ENCODE measurements at regions not wholly inside any gene's neighbourhood (a gene's known extent, or its start where the extent isn't known, plus 50 kb on each side); places are given as distances from the start of the nearest gene placed in this dataset.

- H3K36me3 ChIP-seq (replicated peaks in 1 of 2), result no peaks in the 10 kb centered on the region
- TF ChIP-seq POLR2A (IDR thresholded peaks at IDR 0.05) (no peak), CTCF (IDR thresholded peaks at IDR 0.05) (no peak)
- DNase-seq, result no peak
- H3K9me3 ChIP-seq (replicated peaks in 1 of 3), result no peaks in the 10 kb centered on the region
- intact Hi-C loops (cut with DNase I), result no loop called here
- no peak overlapping the region for H3K4me3 ChIP-seq
- WGBS, 4 donors, result 82 to 92% (median 84%) methylated on average over 3 of the region's 3 CpGs
- no peaks in the 10 kb centered on the region for H3K4me1 ChIP-seq (replicated peaks in 1 of 2)
- H3K27me3 ChIP-seq, result no peaks in the 10 kb centered on the region
- H3K27ac ChIP-seq, result no peak overlapping the region
Measured at GRCh38 chr9:108016446-108016845, 526.9 kb upstream of the KLF4 start.

GRCh38 chr9:108015690-108016089 is 526.1 kb upstream of the KLF4 start:
- no peak overlapping the region for H3K4me3 ChIP-seq
- H3K27ac ChIP-seq, result no peak overlapping the region
- 86 to 90% (median 89%) methylated on average over 5 of the region's 5 CpGs for WGBS, 4 donors

GRCh38 chr9:108014353-108014752 is 524.8 kb upstream of the KLF4 start:
- Histone ChIP-seq H3K27me3 (no peaks in the 10 kb centered on the region), H3K36me3 (replicated peaks in 1 of 2) (no peaks in the 10 kb centered on the region), H3K27ac (no peak overlapping the region), H3K4me3 (no peak overlapping the region), H3K9me3 (replicated peaks in 1 of 3) (no peaks in the 10 kb centered on the region), H3K4me1 (replicated peaks in 1 of 2) (no peaks in the 10 kb centered on the region)
- intact Hi-C loops (cut with DNase I), result no loop called here
- TF ChIP-seq CTCF (IDR thresholded peaks at IDR 0.05) (no peak), POLR2A (IDR thresholded peaks at IDR 0.05) (no peak)
- 80 to 89% (median 86%) methylated on average over 2 of the region's 2 CpGs for WGBS, 4 donors
- DNase-seq, result no peak

More at GRCh38 chr9:108015690-108016089, 526.1 kb upstream of the KLF4 start:
- intact Hi-C loops (cut with DNase I), result no loop called here
- Histone ChIP-seq H3K4me1 (replicated peaks in 1 of 2) (no peaks in the 10 kb centered on the region), H3K27me3 (no peaks in the 10 kb centered on the region), H3K9me3 (replicated peaks in 1 of 3) (no peaks in the 10 kb centered on the region), H3K36me3 (replicated peaks in 1 of 2) (no peaks in the 10 kb centered on the region)
- DNase-seq, result no peak
- TF ChIP-seq CTCF (IDR thresholded peaks at IDR 0.05) (no peak), POLR2A (IDR thresholded peaks at IDR 0.05) (no peak)

GRCh38 chr9:108012886-108013665 is 523.5 kb upstream of the KLF4 start:
- H3K9me3 ChIP-seq (replicated peaks in 1 of 3), result no peaks in the 10 kb centered on the region
- DNase-seq, result no peak
- no peak overlapping the region for H3K27ac ChIP-seq
- H3K27me3 ChIP-seq, result no peaks in the 10 kb centered on the region
- H3K4me3 ChIP-seq, result no peak overlapping the region
- H3K36me3 ChIP-seq (replicated peaks in 1 of 2), result no peaks in the 10 kb centered on the region
- intact Hi-C loops (cut with DNase I), result no loop called here
- WGBS, 4 donors, result 55 to 84% (median 72%) methylated on average over 3 of the region's 3 CpGs
- TF ChIP-seq POLR2A (IDR thresholded peaks at IDR 0.05), result no peak
- TF ChIP-seq CTCF (IDR thresholded peaks at IDR 0.05), result no peak
- H3K4me1 ChIP-seq (replicated peaks in 1 of 2), result no peaks in the 10 kb centered on the region

Measured in adrenal gland (tissue), 9 donors.